SK-N-SH (cell line): ENCODE measurements at regions not wholly inside any gene's neighbourhood (a gene's known extent, or its start where the extent isn't known, plus 50 kb on each side); places are given as distances from the start of the nearest gene placed in this dataset.

Source experiments
- CTCF ChIA-PET: fragments of 300-600, 350-600 bp; formaldehyde crosslinking; extraction: SDS; loops from one replicate; lab custom pipeline; 2021; lab: Yijun Ruan, JAX
- POLR2A ChIA-PET: fragments of 350-600 bp; sonication (Branson Sonifier 250); formaldehyde crosslinking; extraction: SDS; loops from one replicate; lab custom pipeline; 2020; ENCODE audit warnings: antibody characterized with exemption, inconsistent platforms; lab: Yijun Ruan, JAX
- DNase-seq: peaks from one replicate; pipeline ENCODE4 v3.0.0; 2012
- H2AFZ ChIP-seq: fragments of 200-600 bp; sonication (generic); 2 replicates; pipeline ENCODE4 v1.8.1; 2016; ENCODE audit warnings: antibody characterized with exemption, mild to moderate bottlenecking, low read depth
- H3F3A ChIP-seq: fragments of 200-600 bp; sonication (generic); replicated peaks from 2 replicates; pipeline ENCODE3; 2016; ENCODE audit warnings: antibody characterized with exemption, mild to moderate bottlenecking; ENCODE audit not compliant: insufficient read depth
- H3K27ac ChIP-seq, 2 experiments: fragments of 200-500 bp in 1 of 2; fragments of 200-600 bp in 1 of 2; sonication (Bioruptor generic) in 1 of 2; sonication (generic), shearing (Covaris generic) in 1 of 2; 2 replicates each; pipeline versions ENCODE4 v1.5.1 to v1.6.1; 2014 to 2016; ENCODE audit warnings: low read depth in 2 of 2, inconsistent platforms in 1 of 2, low read length in 1 of 2, mild to moderate bottlenecking in 1 of 2, mixed read lengths in 1 of 2
- H3K27me3 ChIP-seq: fragments of 200-600 bp; sonication (generic), shearing (Covaris generic); 2 replicates; pipeline ENCODE4 v1.6.1; 2016; ENCODE audit warnings: mixed run types; ENCODE audit not compliant: insufficient read depth
- H3K36me3 ChIP-seq, 2 experiments: fragments of 200-500 bp in 1 of 2; fragments of 200-600 bp in 1 of 2; sonication (Bioruptor generic) in 1 of 2; sonication (generic) in 1 of 2; replicated peaks in 1 of 2; 2 replicates each; pipeline versions ENCODE3 to v1.5.1; 2014 to 2016; ENCODE audit warnings: low read length in 1 of 2, mild to moderate bottlenecking in 1 of 2; ENCODE audit not compliant: insufficient read depth in 2 of 2, control insufficient read depth in 1 of 2
- H3K4me1 ChIP-seq, 2 experiments: fragments of 200-500 bp in 1 of 2; fragments of 200-600 bp in 1 of 2; sonication (Bioruptor generic) in 1 of 2; sonication (generic), shearing (Covaris generic) in 1 of 2; 2 replicates each; pipeline versions ENCODE4 v1.5.1 to v1.6.1; 2014 to 2016; ENCODE audit warnings: low read depth in 1 of 2, low read length in 1 of 2, mixed run types in 1 of 2; ENCODE audit not compliant: insufficient read depth in 2 of 2, control insufficient read depth in 1 of 2
- H3K4me2 ChIP-seq: fragments of 200-600 bp; sonication (generic), shearing (Covaris generic); 2 replicates; pipeline ENCODE4 v1.6.1; 2017; ENCODE audit warnings: mixed run types
- H3K4me3 ChIP-seq, 2 experiments: fragments of 200-500 bp in 1 of 2; fragments of 200-600 bp in 1 of 2; sonication (Bioruptor generic) in 1 of 2; sonication (generic), shearing (Covaris generic) in 1 of 2; 2 replicates each; pipeline versions ENCODE4 v1.5.1 to v1.8.1; 2014 to 2016; ENCODE audit warnings: low read depth in 2 of 2, inconsistent platforms in 1 of 2, low read length in 1 of 2, mild to moderate bottlenecking in 1 of 2, mixed read lengths in 1 of 2, moderate library complexity in 1 of 2
- H3K79me2 ChIP-seq: fragments of 200-600 bp; sonication (generic); 2 replicates; pipeline ENCODE4 v1.8.1; 2017; ENCODE audit warnings: mild to moderate bottlenecking; ENCODE audit not compliant: insufficient read depth
- H3K9ac ChIP-seq: fragments of 200-600 bp; sonication (generic); 2 replicates; pipeline ENCODE4 v1.6.1; 2017; ENCODE audit warnings: mixed run types
- H3K9me2 ChIP-seq: fragments of 200-600 bp; sonication (generic); 2 replicates; pipeline ENCODE4 v1.6.1; 2017; ENCODE audit warnings: mixed run types
- H3K9me3 ChIP-seq: fragments of 200-600 bp; sonication (generic); 2 replicates; pipeline ENCODE4 v1.6.1; 2017; ENCODE audit warnings: mixed run types, mild to moderate bottlenecking, moderate library complexity
- H4K20me1 ChIP-seq: fragments of 200-600 bp; sonication (generic); 2 replicates; pipeline ENCODE4 v1.6.1; 2017; ENCODE audit warnings: mild to moderate bottlenecking, mixed run types; ENCODE audit not compliant: insufficient read depth
- EP300 ChIP-seq, 2 experiments: IDR thresholded peaks; 2 replicates each; pipeline versions ENCODE4 v1.4.0 to v1.6.1; 2012; ENCODE audit warnings: borderline replicate concordance in 1 of 2, low read depth in 1 of 2, low read length in 1 of 2
- EZH2phosphoT487 ChIP-seq: fragments of 200-600 bp; sonication (generic); IDR thresholded peaks from 2 replicates; pipeline ENCODE4 v1.6.1; 2017; ENCODE audit warnings: low read depth, mixed run types, mild to moderate bottlenecking, antibody characterized with exemption, moderate library complexity, borderline replicate concordance
- FOSL2 ChIP-seq: IDR thresholded peaks from 2 replicates; pipeline ENCODE4 v1.4.0; 2012; ENCODE audit warnings: low read depth, mild to moderate bottlenecking, moderate library complexity, borderline replicate concordance
- FOXJ3 ChIP-seq: sonication (generic); formaldehyde crosslinking; IDR thresholded peaks from 2 replicates; pipeline ENCODE4 v1.5.1; 2020; ENCODE audit warnings: mild to moderate bottlenecking, missing genetic modification reagents
- FOXM1 ChIP-seq: IDR thresholded peaks from 2 replicates; pipeline ENCODE4 v1.4.0; 2012; ENCODE audit warnings: low read depth, mild to moderate bottlenecking
- GABPA ChIP-seq: IDR thresholded peaks from 2 replicates; pipeline ENCODE4 v1.4.0; 2012; ENCODE audit warnings: low read depth, mild to moderate bottlenecking
- GATA2 ChIP-seq: sonication (generic); formaldehyde crosslinking; IDR thresholded peaks from 2 replicates; pipeline ENCODE4 v1.5.0; 2020; ENCODE audit warnings: mild to moderate bottlenecking, missing genetic modification reagents
- IRF3 ChIP-seq: fragments of 150-350 bp; IDR thresholded peaks from 2 replicates; pipeline ENCODE4 v1.6.1; 2016; ENCODE audit warnings: mild to moderate bottlenecking, low read depth, low read length
- MAX ChIP-seq: IDR thresholded peaks from 2 replicates; pipeline ENCODE4 v1.4.0; 2012; ENCODE audit warnings: low read depth
- MEF2A ChIP-seq: IDR thresholded peaks from 2 replicates; pipeline ENCODE4 v1.4.0; 2012; ENCODE audit warnings: low read depth, borderline replicate concordance
- MXI1 ChIP-seq: IDR thresholded peaks from 2 replicates; pipeline ENCODE4 v1.6.1; 2012; ENCODE audit warnings: mild to moderate bottlenecking, low read depth, low read length, improper control_type of control experiment
- NFIC ChIP-seq: IDR thresholded peaks from 2 replicates; pipeline ENCODE4 v1.4.0; 2012; ENCODE audit warnings: borderline replicate concordance
- NRF1 ChIP-seq: IDR thresholded peaks from 2 replicates; pipeline ENCODE4 v1.6.1; 2012; ENCODE audit warnings: low read depth, mild to moderate bottlenecking, low read length
- PBX3 ChIP-seq: IDR thresholded peaks from 2 replicates; pipeline ENCODE4; 2012
- POLR2AphosphoS5 ChIP-seq: IDR thresholded peaks from 2 replicates; pipeline ENCODE4 v1.6.1; 2012; ENCODE audit warnings: low read depth, low read length
- RAD21 ChIP-seq: IDR thresholded peaks from 2 replicates; pipeline ENCODE4 v1.6.1; 2012; ENCODE audit warnings: mild to moderate bottlenecking, low read length
- RCOR1 ChIP-seq: fragments of 150-350 bp; IDR thresholded peaks from 2 replicates; pipeline ENCODE4 v1.6.1; 2017; ENCODE audit warnings: antibody characterized with exemption, low read length
- RFX5 ChIP-seq: IDR thresholded peaks from 2 replicates; pipeline ENCODE4 v1.6.1; 2012; ENCODE audit warnings: mild to moderate bottlenecking, improper control_type of control experiment, low read length
- RXRA ChIP-seq: IDR thresholded peaks from 2 replicates; pipeline ENCODE4 v1.4.0; 2012; ENCODE audit warnings: low read depth, mild to moderate bottlenecking, borderline replicate concordance
- SIN3A ChIP-seq: IDR thresholded peaks from 2 replicates; pipeline ENCODE4 v1.6.1; 2012; ENCODE audit warnings: low read depth, mild to moderate bottlenecking, low read length, moderate library complexity, borderline replicate concordance
- SMC3 ChIP-seq: IDR thresholded peaks from 2 replicates; pipeline ENCODE4 v1.6.1; 2012; ENCODE audit warnings: low read depth, low read length, improper control_type of control experiment
- TAF1 ChIP-seq: IDR thresholded peaks from 2 replicates; pipeline ENCODE4 v1.6.1; 2012; ENCODE audit warnings: low read depth, mild to moderate bottlenecking, low read length, moderate library complexity, borderline replicate concordance
- TCF12 ChIP-seq: IDR thresholded peaks from 2 replicates; pipeline ENCODE4 v1.4.0; 2012
- USF2 ChIP-seq: fragments of 150-350 bp; IDR thresholded peaks from 2 replicates; pipeline ENCODE4 v1.6.1; 2017; ENCODE audit warnings: antibody characterized with exemption, low read length, low read depth, borderline replicate concordance
- ZBTB33 ChIP-seq: IDR thresholded peaks from 2 replicates; pipeline ENCODE4 v1.4.0; 2012; ENCODE audit warnings: low read depth, borderline replicate concordance

- no peak overlapping the region for H3K27ac ChIP-seq
- peak; percentile 8 for DNase-seq
- H3K36me3 ChIP-seq, result no peaks in the 10 kb centered on the region
- H3K27me3 ChIP-seq, result no peaks in the 10 kb centered on the region
- CTCF ChIA-PET, result interaction anchor here (0.7 kb wide), 1 partner anchor 16 kb away, joined by 3 read pairs; no protein-coding TSS in a partner anchor
- no peaks in the 10 kb centered on the region for H3K9me2 ChIP-seq
- no peak overlapping the region for H3K9ac ChIP-seq
- H2AFZ ChIP-seq, result no peak overlapping the region
- H4K20me1 ChIP-seq, result no peaks in the 10 kb centered on the region
- no peaks in the 10 kb centered on the region for H3K79me2 ChIP-seq
- H3K9me3 ChIP-seq, result no peaks in the 10 kb centered on the region
- TF ChIP-seq POLR2AphosphoS5 (no peak), MXI1 (no peak), TAF1 (no peak), FOXM1 (no peak), PBX3 (no peak), NFIC (no peak), FOSL2 (no peak), FOXJ3 (CRISPR knock-in tag) (no peak), NRF1 (no peak), RAD21 (peak; percentile 36; the same call in 1 of the 2 replicates), MAX (no peak), IRF3 (no peak), EP300 (IDR thresholded peaks at IDR 0.05; ENCODE audit: borderline replicate concordance in 1 of 2, low read depth in 1 of 2, low read length in 1 of 2) (no peak), RFX5 (no peak), RCOR1 (peak; percentile 42; the same call in 1 of the 2 replicates), RXRA (no peak), GATA2 (CRISPR knock-in tag) (peak; percentile 29), USF2 (no peak), SMC3 (no peak), GABPA (no peak), ZBTB33 (no peak), SIN3A (no peak), EZH2phosphoT487 (no peak), TCF12 (no peak), MEF2A (no peak)
- H3K4me3 ChIP-seq, result no peak overlapping the region
- H3K4me1 ChIP-seq, result no peaks in the 10 kb centered on the region
- POLR2A ChIA-PET, result no interaction called here
- no peak overlapping the region for H3K4me2 ChIP-seq
- H3F3A ChIP-seq, result no peaks in the 10 kb centered on the region
Measured at GRCh38 chr21:16811970-16812369, 700.9 kb upstream of the CXADR start.
